TTC549 (cell line): ENCODE measurements at regions not wholly inside any gene's neighbourhood (a gene's known extent, or its start where the extent isn't known, plus 50 kb on each side); places are given as distances from the start of the nearest gene placed in this dataset.
"Not testable (repeated sequence)": the region's sequence is repeated elsewhere in the genome, so short reads cannot be mapped to it uniquely, and the experiment has no call there.

ENCODE experiments used
- FAIRE-seq: peaks from 2 replicates; lab custom pipeline; 2012; peaks lifted over from hg19 to GRCh38; lab: Jason Lieb, UNC

DNA sequence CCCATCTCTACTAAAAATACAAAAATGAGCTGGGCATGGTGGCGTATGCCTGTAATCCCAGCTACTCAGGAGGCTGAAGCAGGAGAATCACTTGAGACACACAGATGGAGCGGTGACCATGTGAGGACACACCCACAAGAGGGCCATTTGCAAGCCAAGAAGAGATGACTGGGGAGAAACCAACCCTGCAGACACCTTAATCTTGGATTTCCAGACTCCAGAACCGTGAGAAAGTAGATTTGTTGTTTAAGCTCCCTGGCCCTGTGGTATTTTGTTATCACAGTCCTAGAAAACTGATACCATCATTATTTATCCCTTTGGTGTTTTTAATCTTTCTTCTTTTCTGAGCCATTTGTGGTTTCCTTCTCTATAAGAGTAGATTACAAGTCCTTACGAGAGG, 88.6 kb upstream of the ID2 start:
- FAIRE-seq = no peak

DNA sequence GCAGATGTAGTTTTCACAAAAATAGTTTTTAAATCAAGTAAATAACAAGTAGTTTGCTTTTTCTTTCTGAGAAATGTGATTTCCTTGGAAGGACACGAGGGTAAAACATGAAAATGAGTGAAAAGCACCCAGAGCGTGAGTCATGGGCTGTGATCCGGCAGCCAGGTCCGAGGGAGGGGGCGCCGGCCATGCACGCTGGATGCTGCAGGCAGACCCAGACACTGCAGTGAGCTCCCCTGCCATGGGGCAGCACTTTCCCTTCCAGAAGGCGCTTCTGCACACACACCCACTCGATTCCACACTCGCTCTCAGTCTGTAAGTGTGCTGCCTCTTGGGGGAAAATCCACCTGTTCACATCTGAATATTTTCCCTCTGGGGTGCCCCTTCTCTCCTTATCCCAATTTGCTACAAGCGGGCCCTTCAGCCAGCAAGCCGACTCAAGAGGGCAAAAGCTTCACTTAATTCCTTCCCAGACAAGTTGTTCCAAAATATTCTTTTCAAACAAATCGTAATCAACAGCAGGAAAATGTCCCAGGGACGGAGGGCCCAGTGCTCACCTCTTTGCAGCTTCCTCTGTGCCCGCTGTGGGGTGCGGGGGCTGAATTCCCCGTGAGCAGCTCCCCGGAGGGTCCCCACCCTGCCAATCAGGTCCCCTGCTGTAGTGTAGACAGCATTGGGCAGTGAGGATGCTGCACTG, 87.0 kb upstream of the ID2 start:
- no peak for FAIRE-seq

DNA sequence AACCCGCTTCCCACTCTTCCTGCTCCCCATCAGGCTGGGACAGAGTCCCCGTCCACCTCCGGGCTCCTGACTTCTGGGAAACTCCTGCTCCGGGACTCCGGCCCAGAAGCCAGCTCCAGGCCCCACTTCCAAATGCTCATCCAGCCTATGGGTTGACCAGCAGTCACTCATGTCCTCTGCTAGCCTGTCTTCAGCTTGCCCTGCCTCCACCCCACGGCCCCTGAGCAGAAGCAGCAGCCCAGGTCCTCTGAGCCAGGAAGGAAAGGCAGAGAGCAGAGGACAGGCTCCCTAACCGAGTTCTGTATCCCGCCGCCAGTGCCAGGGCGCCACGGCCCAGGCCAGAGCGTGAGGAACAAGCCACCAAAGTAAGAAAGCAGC, 86.4 kb upstream of the ID2 start:
- no peak for FAIRE-seq

DNA sequence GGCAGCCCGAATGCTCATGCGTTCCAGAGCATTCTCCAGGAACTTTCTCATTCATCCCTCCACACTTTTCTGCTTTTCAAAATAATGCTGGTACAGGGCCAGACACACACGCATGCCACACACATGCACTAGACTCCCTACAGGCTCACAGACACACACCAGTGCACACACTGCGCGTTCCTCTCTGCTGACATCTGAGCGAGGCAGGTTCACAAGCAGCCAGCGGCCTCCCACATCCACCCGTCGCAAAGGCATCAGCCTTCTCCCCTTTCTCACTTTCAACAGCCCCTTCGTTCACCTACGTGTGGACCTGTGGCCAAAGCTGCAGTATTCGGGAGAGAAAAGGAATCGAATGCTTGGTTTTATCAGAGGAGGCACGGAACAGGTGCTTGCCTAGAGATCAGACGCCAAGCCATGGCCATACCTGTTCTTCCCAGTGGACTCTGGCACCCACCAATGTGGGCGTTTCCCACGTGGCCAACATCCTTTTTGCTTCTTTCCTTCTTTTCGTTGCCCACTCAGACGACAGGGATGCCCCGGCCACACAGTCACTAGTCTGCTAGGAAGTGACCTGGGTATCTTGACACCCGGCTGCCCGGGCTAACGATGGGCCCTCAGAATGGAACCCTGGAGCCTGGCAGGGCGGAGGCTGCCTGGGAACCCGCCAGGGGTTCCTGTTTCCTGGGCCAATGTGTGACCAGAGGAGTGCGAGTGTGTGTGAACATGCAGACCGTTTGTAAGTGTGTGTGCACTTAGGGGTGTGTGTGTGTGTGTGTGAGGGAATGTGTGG, 85.8 kb upstream of the ID2 start:
- FAIRE-seq = no peak

DNA sequence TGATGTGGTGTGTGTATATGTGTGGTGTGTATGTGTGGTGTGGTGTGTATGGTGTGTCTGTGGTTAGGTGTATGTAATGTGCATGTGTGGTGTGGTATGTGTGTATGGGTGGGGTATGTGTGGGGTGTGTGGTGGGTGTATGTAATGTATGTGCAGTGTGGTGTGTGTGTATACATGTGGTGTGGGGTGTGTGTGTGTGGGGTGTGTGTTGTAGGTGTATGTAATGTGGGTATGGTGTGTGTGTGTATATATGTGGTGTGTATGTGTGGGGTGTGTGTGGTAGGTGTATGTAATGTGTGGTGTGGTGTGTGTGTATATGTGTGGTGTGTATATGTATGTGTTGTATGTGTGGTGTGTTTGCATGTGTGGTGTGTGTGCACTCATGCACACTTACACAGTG, 84.8 kb upstream of the ID2 start:
- no peak for FAIRE-seq

DNA sequence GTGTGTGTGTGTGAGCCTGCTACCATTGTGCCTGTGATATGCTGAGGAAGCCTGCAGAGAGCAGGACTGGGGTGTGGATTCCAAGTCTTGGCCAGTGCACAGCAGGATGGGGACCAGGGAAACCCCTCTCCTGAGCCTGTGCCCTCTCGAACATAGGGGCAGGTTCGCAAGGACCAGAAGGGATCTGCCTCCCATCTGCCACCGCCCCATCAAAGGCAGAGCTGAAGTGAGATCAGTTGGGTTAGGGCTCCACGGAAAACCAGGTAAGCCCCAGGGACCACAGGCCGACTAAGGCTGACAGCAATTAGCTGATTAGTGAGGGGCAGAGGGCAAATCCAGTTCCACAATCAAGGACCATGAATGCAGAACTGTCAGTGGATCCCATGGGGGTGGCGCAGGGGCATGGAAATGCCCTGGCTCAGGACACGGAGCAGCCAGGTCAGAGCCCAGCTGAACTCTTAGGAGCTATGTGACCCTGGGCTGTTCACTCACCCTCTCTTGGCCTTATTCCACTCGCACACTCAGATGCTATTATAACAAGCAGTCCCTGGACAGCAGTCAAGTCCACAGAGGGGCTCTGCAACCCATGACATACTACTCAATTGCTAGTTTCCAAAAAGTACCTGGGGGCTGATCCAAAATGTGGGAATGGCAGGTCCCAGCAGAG, 84.2 kb upstream of the ID2 start:
- FAIRE-seq = no peak

DNA sequence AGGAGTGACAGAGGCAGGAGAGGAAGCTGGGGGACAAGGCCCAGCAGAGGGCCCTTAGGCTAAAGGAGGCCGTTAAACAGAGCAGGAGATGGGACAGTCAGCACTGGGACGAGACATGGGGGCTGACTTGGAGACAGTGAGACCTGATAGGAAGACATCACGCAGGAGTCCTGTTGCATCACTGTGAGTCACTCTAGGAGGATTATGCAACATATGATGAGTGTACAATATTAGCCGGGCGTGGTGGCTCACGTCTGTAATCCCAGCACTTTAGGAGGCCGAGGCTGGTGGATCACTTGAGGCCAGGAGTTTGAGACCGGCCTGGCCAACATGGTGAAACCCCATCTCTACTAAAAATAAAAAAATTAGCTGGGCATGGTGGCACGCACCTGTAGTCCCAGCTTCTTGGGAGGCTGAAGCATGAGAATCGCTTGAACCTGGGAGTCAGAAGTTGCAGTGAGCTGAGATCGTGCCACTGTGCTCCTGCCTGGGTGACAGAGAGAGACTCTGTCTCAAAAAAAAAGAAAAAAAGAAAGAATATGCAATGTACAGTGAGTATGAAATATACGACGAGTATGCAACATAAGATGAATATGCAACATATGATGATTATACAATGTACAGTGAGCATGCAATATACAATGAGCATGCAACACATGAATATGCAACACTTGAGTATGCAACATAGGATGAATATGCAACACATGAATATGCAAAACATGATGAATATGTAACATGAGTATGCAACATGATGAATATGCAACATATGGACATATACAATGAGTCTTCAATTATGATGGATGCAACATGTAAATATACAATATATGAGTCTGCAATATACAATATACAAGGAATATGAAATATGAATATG, 83.3 kb upstream of the ID2 start:
- no peak for FAIRE-seq

DNA sequence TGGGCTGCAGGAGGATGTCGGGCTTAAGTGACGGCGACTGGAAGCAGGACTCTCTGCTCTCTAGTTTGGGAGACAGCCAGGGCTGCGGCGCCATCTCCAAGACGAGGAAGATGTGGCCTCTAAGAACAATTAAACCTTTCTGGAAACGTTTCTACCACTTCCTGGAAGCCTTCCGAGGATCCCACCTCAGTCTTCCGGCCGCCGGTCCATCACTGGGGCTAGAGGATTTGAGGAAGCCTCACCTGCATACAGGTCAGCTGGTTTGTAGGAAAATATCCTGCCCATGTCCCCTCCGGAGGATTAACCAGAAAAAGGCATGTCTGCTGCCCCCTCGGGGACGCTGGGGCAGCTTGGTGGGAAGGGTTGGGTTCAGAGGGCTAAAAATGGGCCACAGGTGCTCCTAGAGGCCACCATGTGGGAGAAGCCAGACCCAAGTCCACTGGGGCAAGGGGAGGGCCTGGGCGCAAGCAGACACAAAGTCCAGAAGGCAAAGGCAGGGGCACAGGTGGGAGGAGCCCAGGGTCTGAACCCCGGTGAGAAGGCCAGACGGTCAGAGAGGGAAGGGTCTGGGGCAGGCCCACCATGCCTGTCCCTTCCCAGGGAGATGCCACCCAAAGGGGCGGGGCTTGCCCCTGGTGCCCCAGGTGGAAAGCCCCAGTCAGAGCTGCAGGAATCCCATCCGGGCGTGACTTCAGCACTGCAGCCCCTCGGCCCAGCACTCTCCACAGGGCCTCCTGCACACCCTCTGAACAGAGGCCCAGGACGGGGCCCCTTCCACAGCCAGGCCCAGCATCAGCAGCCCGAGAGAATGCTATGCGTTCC, 82.2 kb upstream of the ID2 start:
- FAIRE-seq = no peak

DNA sequence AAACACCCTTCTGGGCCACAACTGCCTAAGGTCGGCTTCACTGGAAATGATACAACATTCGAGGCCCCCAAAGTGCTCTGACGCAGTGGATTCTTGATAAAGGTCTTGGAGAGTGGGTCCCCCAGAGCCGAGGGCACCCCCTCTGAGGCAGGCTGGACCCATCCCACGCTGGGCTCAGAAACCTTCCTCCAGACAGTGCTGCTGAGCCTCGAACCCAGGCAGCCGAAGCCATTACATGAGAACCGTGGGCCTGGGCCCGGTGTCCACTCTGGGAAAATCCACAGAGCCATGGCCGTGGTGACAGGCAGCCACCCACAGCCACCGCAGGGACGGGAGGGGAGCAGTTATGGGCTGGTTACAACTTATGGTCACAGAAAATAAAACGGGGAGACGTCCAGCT, 81.4 kb upstream of the ID2 start:
- no peak for FAIRE-seq

DNA sequence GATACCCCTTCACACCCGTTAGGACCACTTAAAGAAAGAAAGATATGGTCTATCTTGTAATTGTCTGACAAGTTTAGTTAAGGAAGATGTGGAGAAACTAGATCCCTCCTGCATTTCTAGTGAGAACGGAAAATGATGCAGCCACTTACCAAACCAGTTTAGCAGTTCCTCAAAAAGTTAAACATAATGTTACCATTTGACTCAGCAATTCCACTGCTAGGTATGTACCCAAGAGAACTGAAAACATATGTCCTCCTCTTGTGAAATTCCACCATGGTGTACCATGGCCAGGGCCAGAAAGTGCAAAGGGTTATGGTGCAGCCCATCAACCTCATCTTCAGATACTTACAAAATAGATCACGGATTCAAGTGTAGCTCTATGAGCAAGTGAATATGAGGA, 79.0 kb upstream of the ID2 start:
- FAIRE-seq = no peak

DNA sequence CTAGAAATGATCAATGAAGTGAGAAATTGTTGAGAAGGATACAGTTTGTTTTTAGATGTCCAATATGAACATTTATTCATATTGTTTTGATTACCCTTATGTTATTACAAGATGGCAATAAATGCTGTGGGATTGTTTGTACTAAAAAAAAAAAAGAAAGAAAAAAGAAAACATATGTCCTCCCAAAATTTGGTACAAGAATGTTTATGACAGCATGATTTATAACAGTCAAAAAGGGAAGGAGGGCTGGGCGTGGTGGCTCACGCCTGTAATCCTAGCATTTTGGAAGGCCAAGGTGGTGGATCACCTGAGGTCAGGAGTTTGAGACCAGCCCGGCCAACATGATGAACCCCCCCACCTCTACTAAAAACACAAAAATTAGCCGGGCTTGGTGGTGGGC, 78.5 kb upstream of the ID2 start:
- not testable (repeated sequence) for FAIRE-seq

DNA sequence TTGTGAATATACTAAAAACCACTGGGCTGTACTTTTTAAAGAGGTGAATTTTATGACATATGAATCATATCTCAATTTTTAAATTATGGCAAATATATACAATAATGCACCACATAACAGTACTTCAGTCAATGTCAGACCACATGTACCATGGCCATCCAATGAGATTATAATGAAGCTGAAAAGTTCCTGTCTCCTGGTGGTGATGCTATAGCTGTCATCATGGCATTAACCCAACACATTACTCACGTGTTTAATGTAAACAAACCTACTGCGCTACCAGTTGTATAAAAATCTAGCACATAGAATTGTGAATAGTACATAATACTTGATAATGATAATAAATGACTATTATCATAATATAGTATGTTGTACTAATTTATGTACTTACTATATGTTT, 77.6 kb upstream of the ID2 start:
- FAIRE-seq = no peak

DNA sequence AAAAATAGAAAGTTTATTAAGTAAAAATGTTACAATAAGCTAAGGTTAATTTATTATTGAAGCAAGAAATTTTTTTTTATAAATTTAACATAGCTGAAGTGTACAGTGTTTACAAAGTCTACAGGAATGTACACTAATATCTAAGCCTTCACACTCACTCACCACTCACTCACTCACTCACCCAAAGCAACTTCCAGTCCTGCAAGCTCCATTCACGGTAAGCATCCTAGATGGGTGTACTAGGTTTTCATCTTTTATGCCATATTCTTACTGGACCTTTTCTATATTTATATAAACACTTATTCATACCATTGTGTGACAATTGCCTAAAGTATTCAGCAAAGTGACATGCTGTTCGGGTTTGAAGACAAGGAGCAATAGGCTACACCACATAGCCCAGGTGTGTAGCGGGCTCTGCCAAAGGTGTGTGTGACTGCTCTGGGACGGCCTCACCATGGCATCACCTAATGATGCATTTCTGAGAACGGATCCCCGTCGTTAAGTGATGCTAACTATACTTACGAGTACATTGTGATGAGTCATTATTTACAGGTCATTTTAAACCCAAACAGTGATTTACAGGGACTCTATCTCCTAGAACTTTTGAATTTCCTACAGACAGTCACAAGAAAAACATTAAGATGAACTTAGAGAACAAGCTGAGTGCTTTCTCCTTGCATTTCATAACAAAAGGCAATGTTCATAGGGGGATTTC, 76.3 kb upstream of the ID2 start:
- no peak for FAIRE-seq

DNA sequence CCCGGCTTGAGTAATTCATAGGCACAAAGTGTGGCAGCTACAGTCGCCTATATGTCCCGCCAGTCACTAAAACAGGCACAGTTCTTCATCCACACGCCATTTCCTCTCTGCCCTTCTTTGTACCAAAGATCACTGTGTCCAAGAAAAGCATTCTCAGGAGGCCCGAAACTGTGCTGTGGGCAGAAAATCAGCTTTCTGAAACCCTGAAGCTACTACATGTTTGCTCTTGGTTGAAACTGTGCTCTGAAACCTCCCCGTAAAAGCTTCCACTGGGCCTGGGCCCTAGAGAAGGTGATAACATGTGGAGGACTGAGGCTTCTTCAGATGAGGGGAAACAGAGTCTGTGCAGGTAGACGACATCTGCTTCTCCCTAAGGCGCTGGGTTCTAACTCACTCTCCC, 75.6 kb upstream of the ID2 start:
- FAIRE-seq = no peak

DNA sequence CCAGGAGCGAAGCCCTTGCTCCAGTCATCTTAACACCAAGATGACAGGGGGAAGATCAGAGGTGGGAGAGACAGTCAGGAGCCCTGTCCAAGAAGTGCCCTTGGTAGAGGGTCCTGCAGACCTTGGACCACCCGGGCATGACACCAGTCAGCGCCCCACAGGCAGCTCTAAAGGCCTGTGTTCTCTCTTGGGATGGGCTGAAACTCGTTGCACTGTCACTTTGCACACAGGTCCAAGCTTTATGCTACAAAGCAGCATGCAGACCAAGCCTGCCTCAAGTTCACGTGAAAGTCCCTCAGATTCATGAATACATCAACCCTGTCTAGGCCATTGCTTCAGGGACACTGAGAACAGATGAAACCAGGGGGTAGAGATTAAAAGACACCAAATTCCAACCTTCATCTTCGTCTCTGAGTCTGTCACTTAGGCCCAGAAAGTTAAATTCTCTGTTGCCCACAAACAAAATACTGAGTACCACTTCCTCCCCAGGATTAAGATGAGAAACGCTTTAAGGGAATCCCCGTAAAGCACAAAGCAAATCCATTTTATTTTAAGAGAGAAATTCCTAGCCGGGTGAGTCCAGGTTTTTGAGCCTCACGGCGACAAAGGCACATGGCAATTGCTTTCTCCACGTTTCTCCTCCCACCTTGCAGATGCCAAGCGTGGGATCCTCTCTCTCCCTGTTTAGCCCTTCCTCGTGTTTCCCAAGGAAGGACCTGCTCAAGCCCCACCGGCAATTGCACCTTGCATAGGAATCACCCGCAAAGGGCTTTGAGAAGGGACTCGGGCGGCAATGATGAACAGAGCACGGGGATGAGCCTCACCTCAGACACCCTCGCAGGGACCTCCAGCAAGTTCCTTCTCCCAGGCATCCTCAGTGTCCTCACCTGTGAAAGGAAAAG, 75.0 kb upstream of the ID2 start:
- FAIRE-seq = no peak

DNA sequence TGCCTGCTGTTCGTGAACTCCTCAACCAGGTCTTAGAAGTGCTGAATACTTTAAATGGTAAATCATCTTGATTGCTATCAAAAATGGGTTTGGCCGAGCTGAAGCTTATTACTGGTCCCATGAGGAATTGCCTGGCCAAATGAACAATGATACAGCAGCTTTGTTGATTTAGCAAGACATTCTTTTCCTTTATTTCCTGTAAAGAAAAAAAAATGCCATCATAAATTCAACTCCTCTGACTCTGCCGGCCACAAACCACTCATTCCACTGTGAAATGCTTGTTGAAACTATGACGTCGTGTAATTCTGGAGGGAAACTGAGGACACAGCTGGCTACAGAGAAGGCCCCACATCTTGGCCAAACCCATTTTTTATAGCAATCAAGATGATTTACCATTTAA, 74.2 kb upstream of the ID2 start:
- FAIRE-seq = no peak

DNA sequence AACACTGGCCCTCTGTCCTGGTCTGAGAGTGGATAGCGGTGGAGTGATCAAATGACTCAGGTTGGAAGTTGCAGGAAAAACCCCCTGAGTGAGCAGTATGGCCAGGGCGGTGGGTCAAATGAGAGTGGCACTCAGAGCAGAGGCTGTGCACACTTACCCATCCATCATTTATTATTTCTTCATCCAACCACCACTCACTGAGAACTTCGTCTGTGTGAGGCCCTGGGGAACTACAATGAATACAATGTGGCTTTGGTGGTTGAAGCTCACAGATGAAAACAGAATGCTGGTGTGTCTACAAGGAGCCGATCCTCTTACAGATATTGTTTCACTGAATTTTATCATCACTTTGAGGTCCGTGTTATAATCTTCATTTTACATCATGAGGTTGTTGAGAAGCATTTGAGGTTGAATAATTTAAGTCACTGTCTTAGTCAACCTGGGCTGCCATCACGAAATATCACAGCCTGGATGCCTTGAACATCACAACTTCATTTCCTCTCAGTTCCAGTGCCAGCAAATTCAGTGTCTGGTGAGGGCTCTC, 73.4 kb upstream of the ID2 start:
- FAIRE-seq = no peak

DNA sequence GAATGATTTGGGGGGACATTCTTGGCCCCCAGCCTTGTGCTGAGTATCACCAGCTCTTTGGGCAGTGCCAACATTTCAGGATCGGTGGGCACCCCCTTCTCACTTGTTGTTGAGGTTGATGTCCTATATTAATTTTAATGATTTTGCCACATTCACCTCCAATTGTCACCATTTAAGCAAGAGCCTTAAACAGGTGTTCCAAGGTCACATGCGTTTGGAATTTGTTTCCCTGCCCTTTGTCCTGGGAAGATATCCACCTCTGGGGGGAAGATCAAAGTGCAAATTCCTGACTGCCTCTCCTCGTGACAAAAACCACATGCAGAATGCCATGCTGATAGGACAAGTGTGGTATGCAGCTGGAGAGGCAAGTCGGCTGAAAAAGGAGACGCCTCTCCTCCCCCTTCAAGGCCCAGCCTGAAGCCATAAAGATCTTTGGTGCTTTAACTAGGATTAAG, 72.5 kb upstream of the ID2 start:
- no peak for FAIRE-seq

DNA sequence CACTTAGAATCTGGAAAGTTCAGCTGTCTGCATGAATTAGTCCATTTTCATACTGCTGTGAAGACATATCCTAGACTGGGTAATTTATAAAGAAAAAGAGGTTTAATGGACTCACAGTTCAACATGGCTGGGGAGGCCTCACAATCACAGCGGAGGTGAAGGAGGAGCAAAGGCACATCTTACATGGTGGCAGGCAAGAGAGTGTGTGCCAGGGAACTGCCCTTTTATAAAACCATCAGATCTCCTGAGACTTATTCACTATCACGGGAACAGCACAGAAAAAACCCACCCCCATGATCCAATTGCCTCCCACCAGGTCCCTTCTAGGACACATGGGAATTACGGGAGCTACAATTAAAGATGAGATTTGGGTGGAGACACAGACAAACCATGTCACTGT, 71.1 kb upstream of the ID2 start:
- FAIRE-seq = not testable (repeated sequence)

DNA sequence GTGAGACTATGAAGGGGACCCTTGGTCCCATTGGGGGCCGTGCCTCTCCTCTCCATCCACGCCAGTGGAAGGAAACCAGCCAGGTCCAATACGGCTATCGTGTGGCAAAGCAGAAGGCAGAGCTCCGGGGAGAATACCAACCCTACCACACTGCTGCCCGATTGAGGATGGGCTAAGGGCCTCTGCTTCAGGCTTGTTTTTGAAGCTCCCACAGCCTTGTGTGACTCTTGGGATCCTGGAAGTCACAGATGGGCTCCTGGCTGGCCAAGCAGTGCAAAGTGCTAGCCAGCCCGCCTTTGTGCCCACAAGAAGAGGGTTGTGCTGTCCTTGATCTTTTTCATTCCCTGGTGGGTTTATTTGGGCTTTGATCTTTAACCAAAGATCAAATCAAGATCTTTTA, 70.6 kb upstream of the ID2 start:
- no peak for FAIRE-seq
